HL-60 (cell line): ENCODE measurements at regions not wholly inside any gene's neighbourhood (a gene's known extent, or its start where the extent isn't known, plus 50 kb on each side); places are given as distances from the start of the nearest gene placed in this dataset.

ENCODE experiments used
- CTCF ChIP-seq: IDR thresholded peaks from one replicate; pipeline ENCODE4 v1.5.1; 2011; ENCODE audit warnings: low read length, control low read depth, inconsistent platforms; ENCODE audit not compliant: insufficient read depth
- POLR2AphosphoS5 ChIP-seq: IDR thresholded peaks from 2 replicates; pipeline ENCODE4 v1.6.1; 2012; ENCODE audit warnings: low read depth
- TF ChIP-seq, protein P1 (sequence below): IDR thresholded peaks from 2 replicates; pipeline ENCODE4 v1.6.1; 2012; ENCODE audit warnings: low read depth; ENCODE audit not compliant: insufficient replicate concordance

DNA sequence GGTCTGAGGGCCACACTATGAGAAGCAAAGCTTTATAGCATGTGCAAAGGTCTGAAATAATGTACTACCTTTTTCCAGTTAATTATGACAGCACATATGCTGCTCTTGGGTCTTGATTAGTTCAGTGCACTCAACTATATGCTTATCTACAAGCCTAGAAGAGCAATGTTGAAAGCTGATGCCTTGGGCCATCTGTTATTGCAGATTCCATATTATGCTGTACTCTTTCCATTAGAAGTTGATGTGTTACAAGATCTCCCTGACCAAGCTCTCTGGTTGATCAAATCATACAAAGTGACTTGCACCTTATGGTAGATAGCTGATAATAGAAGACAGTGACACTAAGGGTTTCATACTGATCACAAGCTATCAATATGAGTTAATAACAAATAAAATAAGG lies 327.3 kb downstream of the FRK start:
- TF ChIP-seq POLR2AphosphoS5: no peak
- no peak for TF ChIP-seq CTCF
- TF ChIP-seq, protein P1, sequence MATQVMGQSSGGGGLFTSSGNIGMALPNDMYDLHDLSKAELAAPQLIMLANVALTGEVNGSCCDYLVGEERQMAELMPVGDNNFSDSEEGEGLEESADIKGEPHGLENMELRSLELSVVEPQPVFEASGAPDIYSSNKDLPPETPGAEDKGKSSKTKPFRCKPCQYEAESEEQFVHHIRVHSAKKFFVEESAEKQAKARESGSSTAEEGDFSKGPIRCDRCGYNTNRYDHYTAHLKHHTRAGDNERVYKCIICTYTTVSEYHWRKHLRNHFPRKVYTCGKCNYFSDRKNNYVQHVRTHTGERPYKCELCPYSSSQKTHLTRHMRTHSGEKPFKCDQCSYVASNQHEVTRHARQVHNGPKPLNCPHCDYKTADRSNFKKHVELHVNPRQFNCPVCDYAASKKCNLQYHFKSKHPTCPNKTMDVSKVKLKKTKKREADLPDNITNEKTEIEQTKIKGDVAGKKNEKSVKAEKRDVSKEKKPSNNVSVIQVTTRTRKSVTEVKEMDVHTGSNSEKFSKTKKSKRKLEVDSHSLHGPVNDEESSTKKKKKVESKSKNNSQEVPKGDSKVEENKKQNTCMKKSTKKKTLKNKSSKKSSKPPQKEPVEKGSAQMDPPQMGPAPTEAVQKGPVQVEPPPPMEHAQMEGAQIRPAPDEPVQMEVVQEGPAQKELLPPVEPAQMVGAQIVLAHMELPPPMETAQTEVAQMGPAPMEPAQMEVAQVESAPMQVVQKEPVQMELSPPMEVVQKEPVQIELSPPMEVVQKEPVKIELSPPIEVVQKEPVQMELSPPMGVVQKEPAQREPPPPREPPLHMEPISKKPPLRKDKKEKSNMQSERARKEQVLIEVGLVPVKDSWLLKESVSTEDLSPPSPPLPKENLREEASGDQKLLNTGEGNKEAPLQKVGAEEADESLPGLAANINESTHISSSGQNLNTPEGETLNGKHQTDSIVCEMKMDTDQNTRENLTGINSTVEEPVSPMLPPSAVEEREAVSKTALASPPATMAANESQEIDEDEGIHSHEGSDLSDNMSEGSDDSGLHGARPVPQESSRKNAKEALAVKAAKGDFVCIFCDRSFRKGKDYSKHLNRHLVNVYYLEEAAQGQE: no peak
